HG03103 (cell line): ENCODE measurements at regions not wholly inside any gene's neighbourhood (a gene's known extent, or its start where the extent isn't known, plus 50 kb on each side); places are given as distances from the start of the nearest gene placed in this dataset.
"Not testable (repeated sequence)": the region's sequence is repeated elsewhere in the genome, so short reads cannot be mapped to it uniquely, and the experiment has no call there.

Source experiments
- ATAC-seq: cut with Tn5 transposase; IDR thresholded peaks from one replicate; pipeline ENCODE4 v1.9.1; 2021; ENCODE audit warnings: low read depth; ENCODE audit not compliant: unreplicated experiment

GRCh38 chr10:23927576-23928325 is 281.2 kb upstream of the KIAA1217 start:
- ATAC-seq: no peak

- not testable (repeated sequence) for ATAC-seq
Measured at GRCh38 chr10:23934023-23934422, 274.9 kb upstream of the KIAA1217 start.

- no peak for ATAC-seq
Measured at GRCh38 chr10:23945845-23946244, 263.1 kb upstream of the KIAA1217 start.

- ATAC-seq: no peak
Measured at GRCh38 chr10:23951841-23952240, 257.1 kb upstream of the KIAA1217 start.

GRCh38 chr10:23955456-23956225 is 253.3 kb upstream of the KIAA1217 start:
- ATAC-seq: no peak

GRCh38 chr10:23965123-23965522 is 243.8 kb upstream of the KIAA1217 start:
- no peak for ATAC-seq

- ATAC-seq: no peak
Measured at GRCh38 chr10:23965880-23966279, 243.1 kb upstream of the KIAA1217 start.

GRCh38 chr10:23966504-23967051 is 242.4 kb upstream of the KIAA1217 start:
- no peak for ATAC-seq

- no peak for ATAC-seq
Measured at GRCh38 chr10:23968301-23968700, 240.6 kb upstream of the KIAA1217 start.

- ATAC-seq: no peak
Measured at GRCh38 chr10:23974746-23975272, 234.1 kb upstream of the KIAA1217 start.

- ATAC-seq: no peak
Measured at GRCh38 chr10:23975431-23975830, 233.5 kb upstream of the KIAA1217 start.

- no peak for ATAC-seq
Measured at GRCh38 chr10:23976275-23976674, 232.7 kb upstream of the KIAA1217 start.

GRCh38 chr10:23978317-23978716 is 230.6 kb upstream of the KIAA1217 start:
- ATAC-seq: no peak

- ATAC-seq: no peak
Measured at GRCh38 chr10:23980094-23980493, 228.8 kb upstream of the KIAA1217 start.

GRCh38 chr10:23981520-23982309 is 227.2 kb upstream of the KIAA1217 start:
- no peak for ATAC-seq

GRCh38 chr10:23984405-23984804 is 224.5 kb upstream of the KIAA1217 start:
- not testable (repeated sequence) for ATAC-seq

GRCh38 chr10:23988006-23988405 is 220.9 kb upstream of the KIAA1217 start:
- ATAC-seq: no peak

- ATAC-seq: peak; percentile 72
Measured at GRCh38 chr10:23994459-23995046, 214.4 kb upstream of the KIAA1217 start.

GRCh38 chr10:23999445-23999844 is 209.5 kb upstream of the KIAA1217 start:
- ATAC-seq: no peak

- ATAC-seq: no peak
Measured at GRCh38 chr10:24000271-24000813, 208.6 kb upstream of the KIAA1217 start.
